Parathyroid adenoma (tissue), 2 donors: ENCODE measurements at regions not wholly inside any gene's neighbourhood (a gene's known extent, or its start where the extent isn't known, plus 50 kb on each side); places are given as distances from the start of the nearest gene placed in this dataset.

Source experiments
- H2AFZ ChIP-seq: fragments of 300-600 bp; sonication (generic); one replicate; pipeline ENCODE4 v1.7.0; 2017; ENCODE audit warnings: antibody characterized with exemption, mild to moderate bottlenecking
- H3K27ac ChIP-seq: fragments of 300-600 bp; sonication (generic); one replicate; pipeline ENCODE4 v1.7.0; 2017
- H3K27me3 ChIP-seq: fragments of 300-600 bp; sonication (generic); one replicate; pipeline ENCODE4 v1.7.0; 2017; ENCODE audit warnings: low read length; ENCODE audit not compliant: control insufficient read depth, insufficient read depth
- H3K36me3 ChIP-seq: fragments of 300-600 bp; sonication (generic); one replicate; pipeline ENCODE4 v1.7.0; 2017; ENCODE audit warnings: low read length; ENCODE audit not compliant: control insufficient read depth, insufficient read depth
- H3K4me1 ChIP-seq: fragments of 300-600 bp; sonication (generic); one replicate; pipeline ENCODE4 v1.7.0; 2017; ENCODE audit warnings: control low read depth
- H3K4me2 ChIP-seq: fragments of 300-600 bp; sonication (generic); one replicate; pipeline ENCODE4 v1.7.0; 2017; ENCODE audit warnings: low read length
- H3K4me3 ChIP-seq: fragments of 300-600 bp; sonication (generic); one replicate; pipeline ENCODE4 v1.7.0; 2017; ENCODE audit warnings: low read depth, low read length
- H3K79me2 ChIP-seq: fragments of 300-600 bp; sonication (generic); one replicate; pipeline ENCODE4 v1.7.0; 2017; ENCODE audit warnings: control low read depth
- H3K9ac ChIP-seq: fragments of 300-600 bp; sonication (generic); one replicate; pipeline ENCODE4 v1.7.0; 2017; ENCODE audit warnings: mild to moderate bottlenecking
- H3K9me3 ChIP-seq: fragments of 300-600 bp; sonication (generic); one replicate; pipeline ENCODE4 v1.7.0; 2017; ENCODE audit warnings: low read length; ENCODE audit not compliant: control insufficient read depth
- CTCF ChIP-seq: fragments of 300-600 bp; sonication (generic); IDR thresholded peaks from one replicate; pipeline ENCODE4 v1.7.0; 2017; ENCODE audit warnings: antibody characterized with exemption, mild to moderate bottlenecking
- donor health status: primary hyperparathyroidism.

GRCh38 chr12:29961231-29961630 is 177.5 kb upstream of the TMTC1 start:
- Histone ChIP-seq H3K9ac (no peak overlapping the region), H3K4me2 (no peak overlapping the region), H3K79me2 (no peaks in the 10 kb centered on the region), H3K4me3 (no peak overlapping the region), H3K27me3 (no peaks in the 10 kb centered on the region), H3K27ac (no peak overlapping the region), H3K36me3 (no peaks in the 10 kb centered on the region), H3K4me1 (peaks cover 2% of the 10 kb centered on the region), H3K9me3 (no peaks in the 10 kb centered on the region), H2AFZ (no peak overlapping the region)
- TF ChIP-seq CTCF = no peak

DNA sequence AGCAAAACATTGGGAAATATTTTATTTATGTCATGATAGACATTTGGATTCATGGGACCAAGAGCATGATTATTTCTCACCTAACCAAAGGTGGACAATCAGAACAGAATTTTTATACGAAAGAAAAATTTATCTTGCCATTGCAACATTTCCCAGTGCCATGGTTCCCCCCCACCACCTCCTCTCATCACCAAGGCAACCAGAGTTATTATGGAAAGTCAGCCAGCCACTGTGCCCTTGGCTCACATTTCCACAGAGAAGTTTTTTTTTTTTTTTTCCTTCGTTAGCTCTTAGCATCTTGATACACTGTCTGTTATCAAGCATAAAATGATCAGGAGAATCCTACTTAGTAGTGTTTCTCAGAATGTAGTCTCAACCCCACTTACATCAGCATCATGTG is 176.4 kb upstream of the TMTC1 start:
- Histone ChIP-seq H2AFZ (no peak overlapping the region), H3K9ac (no peak overlapping the region)
- no peak for TF ChIP-seq CTCF

GRCh38 chr12:29957835-29958234 is 174.1 kb upstream of the TMTC1 start:
- no peaks in the 10 kb centered on the region for H3K36me3 ChIP-seq
- no peak overlapping the region for H3K4me2 ChIP-seq

More for the DNA sequence above, 176.4 kb upstream of the TMTC1 start:
- Histone ChIP-seq H3K27ac (no peak overlapping the region), H3K79me2 (no peaks in the 10 kb centered on the region), H3K4me2 (no peak overlapping the region), H3K9me3 (no peaks in the 10 kb centered on the region), H3K27me3 (no peaks in the 10 kb centered on the region), H3K4me1 (no peaks in the 10 kb centered on the region), H3K4me3 (no peak overlapping the region), H3K36me3 (no peaks in the 10 kb centered on the region)

GRCh38 chr12:29945904-29946303 is 162.2 kb upstream of the TMTC1 start:
- H3K9me3 ChIP-seq = no peaks in the 10 kb centered on the region
- TF ChIP-seq CTCF = no peak
- H3K4me2 ChIP-seq = no peak overlapping the region
- no peak overlapping the region for H2AFZ ChIP-seq
- H3K9ac ChIP-seq = no peak overlapping the region
- H3K36me3 ChIP-seq = no peaks in the 10 kb centered on the region
- no peak overlapping the region for H3K27ac ChIP-seq
- no peak overlapping the region for H3K4me3 ChIP-seq
- no peaks in the 10 kb centered on the region for H3K4me1 ChIP-seq
- no peaks in the 10 kb centered on the region for H3K79me2 ChIP-seq
- H3K27me3 ChIP-seq = no peaks in the 10 kb centered on the region

More at GRCh38 chr12:29957835-29958234, 174.1 kb upstream of the TMTC1 start:
- Histone ChIP-seq H3K4me1 (no peaks in the 10 kb centered on the region), H3K9ac (no peak overlapping the region), H3K27ac (no peak overlapping the region), H3K27me3 (no peaks in the 10 kb centered on the region), H3K9me3 (no peaks in the 10 kb centered on the region), H3K4me3 (no peak overlapping the region), H2AFZ (no peak overlapping the region), H3K79me2 (no peaks in the 10 kb centered on the region)
- no peak for TF ChIP-seq CTCF

- Histone ChIP-seq H3K9ac (no peak overlapping the region), H2AFZ (no peak overlapping the region), H3K79me2 (no peaks in the 10 kb centered on the region), H3K27ac (no peak overlapping the region), H3K4me2 (no peak overlapping the region), H3K9me3 (no peaks in the 10 kb centered on the region), H3K4me1 (no peaks in the 10 kb centered on the region), H3K4me3 (no peak overlapping the region), H3K36me3 (no peaks in the 10 kb centered on the region), H3K27me3 (no peaks in the 10 kb centered on the region)
- no peak for TF ChIP-seq CTCF
Measured at GRCh38 chr12:29944269-29945000, 160.7 kb upstream of the TMTC1 start.
